RWPE1 (cell line): ENCODE measurements at regions not wholly inside any gene's neighbourhood (a gene's known extent, or its start where the extent isn't known, plus 50 kb on each side); places are given as distances from the start of the nearest gene placed in this dataset.

Experiments used
- CTCF ChIA-PET: fragments of 350-600 bp; sonication (Branson Sonifier 250); formaldehyde crosslinking; extraction: SDS; loops from one replicate; lab custom pipeline; 2021; lab: Yijun Ruan, JAX
- POLR2A ChIA-PET: fragments of 400-600 bp; formaldehyde crosslinking; extraction: SDS; loops from one replicate; lab custom pipeline; 2020; ENCODE audit warnings: antibody characterized with exemption; ENCODE audit not compliant: low non-redundant PET; lab: Yijun Ruan, JAX
- DNase-seq: peaks from one replicate; pipeline ENCODE4 v3.0.0; 2012; ENCODE audit warnings: low spot score
- H3K27ac ChIP-seq: fragments of 450-650 bp; 2 replicates; pipeline ENCODE4 v1.5.1; 2017
- TF ChIP-seq, protein P1 (sequence below): fragments of 450-650 bp; conservative IDR thresholded peaks from 2 replicates; pipeline ENCODE4 v1.5.1; 2017; ENCODE audit warnings: low read depth, mild to moderate bottlenecking

DNA sequence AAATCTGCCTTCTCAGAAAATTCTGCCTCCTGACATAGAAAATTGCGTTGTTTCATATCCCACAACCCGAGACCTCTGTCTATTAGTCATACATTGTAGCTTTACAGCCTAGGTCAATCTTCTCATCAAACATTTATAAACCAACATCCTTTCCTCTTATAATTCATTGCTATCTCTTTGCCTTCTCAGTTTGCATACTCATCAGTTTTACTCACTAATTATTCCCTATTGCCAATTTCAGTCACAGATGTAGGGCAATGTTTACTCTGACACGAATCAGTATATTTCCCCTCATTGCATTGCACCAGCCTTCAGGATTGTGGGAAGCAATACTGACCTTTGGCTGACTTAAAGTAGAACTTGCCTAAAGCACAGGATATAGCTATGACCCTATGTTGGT, 247.2 kb downstream of the CEMIP2 start:
- no peak for DNase-seq
- ChIA-PET CTCF (interaction anchor here (0.7 kb wide), 1 partner anchor 1992 kb away, joined by 5 read pairs; no protein-coding TSS in a partner anchor), POLR2A (no interaction called here)
- no peak overlapping the region for H3K27ac ChIP-seq
- TF ChIP-seq, protein P1, sequence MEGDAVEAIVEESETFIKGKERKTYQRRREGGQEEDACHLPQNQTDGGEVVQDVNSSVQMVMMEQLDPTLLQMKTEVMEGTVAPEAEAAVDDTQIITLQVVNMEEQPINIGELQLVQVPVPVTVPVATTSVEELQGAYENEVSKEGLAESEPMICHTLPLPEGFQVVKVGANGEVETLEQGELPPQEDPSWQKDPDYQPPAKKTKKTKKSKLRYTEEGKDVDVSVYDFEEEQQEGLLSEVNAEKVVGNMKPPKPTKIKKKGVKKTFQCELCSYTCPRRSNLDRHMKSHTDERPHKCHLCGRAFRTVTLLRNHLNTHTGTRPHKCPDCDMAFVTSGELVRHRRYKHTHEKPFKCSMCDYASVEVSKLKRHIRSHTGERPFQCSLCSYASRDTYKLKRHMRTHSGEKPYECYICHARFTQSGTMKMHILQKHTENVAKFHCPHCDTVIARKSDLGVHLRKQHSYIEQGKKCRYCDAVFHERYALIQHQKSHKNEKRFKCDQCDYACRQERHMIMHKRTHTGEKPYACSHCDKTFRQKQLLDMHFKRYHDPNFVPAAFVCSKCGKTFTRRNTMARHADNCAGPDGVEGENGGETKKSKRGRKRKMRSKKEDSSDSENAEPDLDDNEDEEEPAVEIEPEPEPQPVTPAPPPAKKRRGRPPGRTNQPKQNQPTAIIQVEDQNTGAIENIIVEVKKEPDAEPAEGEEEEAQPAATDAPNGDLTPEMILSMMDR, result no peak

DNA sequence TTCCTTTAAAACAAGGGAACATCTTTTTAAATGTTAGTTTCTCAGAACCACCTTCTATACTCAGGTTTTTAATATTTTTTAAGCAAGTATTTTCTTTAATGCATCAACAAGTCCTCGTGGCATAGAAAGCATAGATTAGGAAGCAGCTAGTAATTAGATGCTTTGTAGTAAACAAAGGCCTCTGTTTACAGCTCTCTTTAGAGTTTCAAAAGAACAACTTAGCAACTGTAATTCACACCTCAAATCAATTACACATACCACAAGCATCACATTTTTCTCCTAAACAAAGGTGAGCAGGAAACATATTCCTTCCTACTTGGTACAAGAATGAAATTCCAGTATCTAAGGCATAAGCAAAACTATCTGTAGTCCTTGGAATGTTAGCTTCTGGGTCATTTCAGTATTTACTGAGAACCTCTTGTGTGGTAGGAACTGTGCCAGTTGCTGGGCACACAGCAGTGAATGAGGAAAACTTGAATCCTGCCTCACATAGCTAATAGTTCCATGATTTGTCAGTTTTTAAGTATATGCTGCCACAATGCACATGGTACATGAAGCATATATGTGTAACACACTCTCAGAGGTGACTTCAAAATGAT, 249.1 kb downstream of the CEMIP2 start:
- CTCF ChIA-PET, result interaction anchor here (0.6 kb wide), 2 partner anchors 135 to 974 kb away, joined by 3 read pairs; no protein-coding TSS in a partner anchor
- TF ChIP-seq, protein P1, result no peak
- no peak for DNase-seq
- POLR2A ChIA-PET, result no interaction called here
- no peak overlapping the region for H3K27ac ChIP-seq

DNA sequence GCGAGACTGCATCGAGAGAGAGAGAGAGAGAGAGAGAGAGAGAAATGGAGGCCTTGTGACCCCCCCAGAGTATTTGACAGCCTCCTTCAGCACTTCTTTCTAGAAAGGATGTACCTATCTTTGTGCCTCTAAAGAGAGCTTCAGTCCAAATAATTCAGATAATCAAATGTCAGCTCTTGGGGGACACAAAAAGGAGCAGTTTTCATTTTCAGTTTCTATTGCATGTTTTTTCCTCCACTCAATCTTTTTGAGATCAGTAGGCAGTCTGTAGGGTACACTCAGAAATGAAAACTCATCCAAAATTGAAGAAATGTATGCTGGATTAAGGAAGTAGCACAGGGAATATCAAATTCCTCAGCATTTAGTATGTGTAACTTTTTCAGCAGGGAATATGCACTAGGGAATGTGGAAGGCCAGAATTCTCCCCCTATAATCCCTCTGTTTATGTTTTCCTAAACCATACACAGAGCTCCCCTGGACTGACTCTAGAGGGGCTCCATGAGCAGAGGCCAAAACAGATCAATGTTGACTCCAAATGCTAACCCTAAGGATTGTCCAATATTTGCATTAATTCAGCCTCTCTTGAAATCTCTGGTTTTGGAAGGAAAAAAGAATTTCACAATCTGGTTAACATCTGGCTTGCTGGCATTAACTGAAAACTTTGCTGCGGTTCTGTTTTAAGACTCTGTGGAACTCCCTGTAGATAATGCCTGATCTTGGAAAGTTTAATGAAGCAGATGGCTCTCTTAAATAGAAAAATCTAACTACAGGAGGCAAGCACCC, 250.1 kb downstream of the CEMIP2 start:
- TF ChIP-seq, protein P1, result no peak
- CTCF ChIA-PET, result interaction anchor here (0.5 to 0.7 kb wide), 5 partner anchors 14 to 1634 kb away, joined by 3 read pairs; no protein-coding TSS in a partner anchor
- no peak overlapping the region for H3K27ac ChIP-seq
- POLR2A ChIA-PET, result no interaction called here
- no peak for DNase-seq

DNA sequence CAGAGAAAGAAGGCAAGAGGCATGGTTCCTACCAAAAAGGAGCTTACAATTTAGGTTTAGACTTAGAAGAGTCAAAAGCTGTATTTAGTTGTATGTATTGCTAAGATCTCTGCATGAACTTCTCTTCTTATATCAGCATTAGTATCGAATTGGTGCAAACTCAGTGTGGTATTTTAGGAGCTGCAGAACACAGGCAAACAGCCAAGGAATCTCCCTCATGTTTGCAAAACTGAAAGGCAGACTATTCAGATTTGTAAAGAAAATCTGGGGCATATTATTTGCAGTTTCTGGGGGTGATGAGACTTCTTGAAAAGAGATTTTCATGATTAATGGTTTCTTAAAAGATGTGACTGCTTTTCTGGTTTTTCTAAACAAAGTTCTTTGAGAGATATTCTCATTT, 252.7 kb downstream of the CEMIP2 start:
- ChIA-PET POLR2A (no interaction called here), CTCF (interaction anchor here (0.7 kb wide), 1 partner anchor 972 kb away, joined by 3 read pairs; no protein-coding TSS in a partner anchor)

DNA sequence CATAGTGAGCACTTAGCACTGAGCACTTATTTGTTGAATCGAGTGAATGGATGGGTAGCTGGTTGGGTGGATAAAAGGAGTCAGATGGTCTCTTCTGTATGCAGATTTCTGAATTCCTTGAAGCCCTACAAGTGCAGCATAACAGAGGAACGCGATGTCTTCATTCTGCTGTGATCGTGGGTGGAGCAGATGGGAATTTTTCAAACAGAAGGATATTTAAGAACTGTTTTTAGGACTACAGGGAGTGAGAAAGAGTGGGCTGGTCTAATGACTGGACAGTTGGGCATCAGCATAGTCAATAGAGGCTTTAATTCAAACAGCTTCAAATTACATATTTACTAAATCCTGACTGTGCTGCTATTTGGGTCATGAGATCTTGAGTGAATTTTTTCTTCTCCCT, 253.2 kb downstream of the CEMIP2 start:
- no peak overlapping the region for H3K27ac ChIP-seq
- TF ChIP-seq, protein P1, result no peak
- POLR2A ChIA-PET, result no interaction called here
- CTCF ChIA-PET, result interaction anchor here (0.7 kb wide), 1 partner anchor 971 kb away, joined by 3 read pairs; no protein-coding TSS in a partner anchor
- no peak for DNase-seq

More for the DNA sequence above, 252.7 kb downstream of the CEMIP2 start:
- TF ChIP-seq, protein P1, result no peak
- H3K27ac ChIP-seq, result no peak overlapping the region
- DNase-seq, result no peak

DNA sequence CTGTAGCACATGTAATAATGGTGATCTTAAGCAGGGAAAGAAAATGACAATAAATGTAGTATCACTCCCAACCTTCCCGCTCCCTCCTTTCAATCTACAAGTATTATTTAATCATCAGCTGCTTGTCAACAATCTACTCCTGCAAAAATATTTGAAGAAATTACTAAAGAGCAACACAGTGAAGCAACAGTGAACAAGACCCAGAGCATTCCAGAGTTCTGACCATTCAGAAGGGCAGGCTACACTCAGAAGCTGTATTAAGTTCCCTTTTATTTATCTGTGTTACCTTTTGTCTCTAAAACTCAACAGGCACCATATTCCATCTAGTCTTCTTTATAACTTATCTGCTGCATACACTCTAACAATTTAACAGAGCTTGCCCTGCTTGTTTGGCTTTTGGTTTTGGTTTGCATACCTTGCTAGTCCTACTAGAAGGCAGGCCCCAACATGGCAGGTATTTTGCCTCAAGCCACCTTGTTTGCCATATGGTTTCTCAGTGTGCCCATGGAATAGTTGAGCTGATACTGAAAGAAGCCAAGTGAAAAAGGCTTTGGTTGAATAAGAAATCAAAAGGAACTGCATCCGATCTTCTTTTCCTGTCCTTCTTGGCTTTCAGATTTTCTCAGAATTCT, 253.9 kb downstream of the CEMIP2 start:
- ChIA-PET CTCF (no interaction called here), POLR2A (no interaction called here)
- TF ChIP-seq, protein P1, result no peak
- no peak for DNase-seq
- H3K27ac ChIP-seq, result no peak overlapping the region
